ENCODE measurements at regions not wholly inside any gene's neighbourhood (a gene's known extent, or its start where the extent isn't known, plus 50 kb on each side); places are given as distances from the start of the nearest gene placed in this dataset.
A peak's percentile ranks its signal among the peaks of the same experiment; 100 is the strongest.

GRCh38 chr4:144902614-144903013, 195.4 kb downstream of the ANAPC10 start:
- no peak for DNase-seq (ENCODE audit: low read depth)

DNA sequence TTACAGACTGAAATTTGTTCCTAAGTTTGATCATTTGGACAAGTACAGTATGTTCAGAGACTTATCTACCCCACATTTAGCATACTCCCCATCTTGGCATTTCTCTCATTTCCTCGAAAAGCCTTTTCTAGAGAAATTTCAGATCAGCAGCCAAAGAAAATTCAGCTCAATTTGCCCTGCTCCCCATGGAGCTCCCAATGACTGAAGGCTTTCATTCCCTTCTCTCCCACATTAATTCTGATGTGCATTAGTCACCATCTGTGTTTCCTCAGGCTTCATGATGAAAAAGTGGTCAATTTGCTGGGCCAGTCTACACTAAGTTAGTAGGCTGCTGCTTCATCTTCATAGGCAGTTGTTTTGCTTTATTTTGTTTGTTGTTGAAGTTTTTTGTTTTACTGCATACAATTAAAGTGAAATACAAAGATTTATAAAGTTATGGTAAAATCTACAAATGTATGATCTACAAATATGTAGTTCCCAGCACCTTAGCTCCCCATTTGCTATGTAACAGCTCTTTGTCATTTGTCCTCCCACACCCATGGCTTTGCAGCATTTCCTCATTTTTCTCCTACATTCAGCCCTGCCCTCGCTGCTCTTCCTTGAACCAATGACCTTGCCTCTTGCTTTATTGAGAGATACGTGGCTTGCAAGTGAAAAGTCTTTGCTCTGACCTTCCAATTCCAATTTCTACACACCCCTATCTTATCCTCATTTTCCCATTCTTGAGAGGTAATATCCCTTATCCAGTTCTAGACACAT, 193.9 kb downstream of the ANAPC10 start:
- peak; percentile 34 for DNase-seq (ENCODE audit: low read depth)

DNA sequence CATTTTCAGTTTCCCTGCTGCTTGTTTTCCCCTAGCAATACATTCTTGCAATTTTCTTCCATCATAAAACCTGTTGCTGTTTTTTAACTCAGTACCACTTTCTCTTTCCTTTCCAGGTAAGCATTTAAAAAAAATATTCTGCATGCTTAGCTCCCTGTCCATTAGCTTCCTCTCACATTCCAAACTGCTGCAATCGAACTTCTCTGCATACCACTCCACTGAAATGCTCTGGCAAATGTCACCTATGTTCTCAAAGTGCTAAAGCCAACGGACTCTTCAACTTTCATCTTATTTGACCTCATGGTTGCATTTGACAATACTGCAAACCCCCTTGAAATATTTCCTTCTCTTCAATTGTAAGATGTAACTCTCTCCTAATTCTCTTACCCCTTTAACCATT, 192.7 kb downstream of the ANAPC10 start:
- DNase-seq (ENCODE audit: low read depth), result no peak

DNA sequence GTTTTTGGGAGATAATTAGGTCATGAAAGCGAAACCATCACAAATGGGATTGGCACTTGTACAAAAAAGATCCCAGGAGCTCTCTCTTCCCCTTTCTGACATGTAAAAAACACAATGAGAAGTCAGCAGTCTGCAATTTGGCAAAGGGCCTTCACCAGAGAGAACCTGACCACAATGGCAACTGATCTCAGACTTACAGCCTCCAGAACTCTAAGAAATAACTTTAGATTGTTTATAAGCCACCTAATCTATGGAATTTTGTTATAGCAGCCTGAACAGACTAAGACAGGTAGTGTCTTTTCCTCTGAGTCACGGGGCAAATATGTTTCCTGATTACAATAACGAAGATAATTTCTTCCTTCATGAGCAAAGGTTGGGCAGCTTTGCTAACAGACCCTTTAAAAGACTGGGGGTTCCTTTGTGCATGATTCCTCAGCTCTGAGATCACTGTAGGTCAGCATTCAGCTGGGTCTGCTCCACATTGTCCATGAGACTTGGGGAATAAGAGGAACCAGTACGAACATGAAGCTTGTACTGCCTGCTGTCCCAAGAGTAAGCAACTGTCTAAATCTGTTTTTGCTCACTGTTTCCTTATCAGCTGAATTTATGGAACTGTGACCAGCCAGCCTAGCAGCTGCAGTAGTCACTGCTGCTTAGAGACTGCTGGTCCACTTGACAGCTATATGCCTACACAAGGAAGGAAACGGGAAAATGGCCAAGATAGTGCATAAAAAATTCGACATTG, 191.6 kb downstream of the ANAPC10 start:
- peak; percentile 64 for DNase-seq (ENCODE audit: low read depth)

DNA sequence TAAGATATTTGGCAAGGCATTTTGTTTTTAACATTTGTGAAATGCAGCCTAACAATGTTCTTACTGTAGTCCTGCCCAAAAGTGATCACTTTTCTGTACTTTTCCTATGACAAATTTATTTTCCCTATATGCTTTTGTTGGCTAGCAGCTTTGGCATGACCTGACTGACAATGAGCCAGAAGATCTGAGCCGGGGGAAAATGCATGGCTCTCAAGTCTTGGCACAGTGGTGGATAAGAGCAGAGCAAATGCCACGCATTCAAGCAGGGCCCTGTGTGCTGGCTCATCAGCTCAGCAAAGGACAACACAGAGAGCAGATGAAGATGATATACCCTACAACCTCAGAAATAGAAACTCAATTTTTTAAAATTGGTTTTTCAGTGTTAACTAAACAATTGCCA, 187.3 kb downstream of the ANAPC10 start:
- no peak for DNase-seq (ENCODE audit: low read depth)
